Fibroblast of skin of back (primary cell): ENCODE measurements at regions not wholly inside any gene's neighbourhood (a gene's known extent, or its start where the extent isn't known, plus 50 kb on each side); places are given as distances from the start of the nearest gene placed in this dataset.

Experiments
- DNase-seq: peaks from one replicate; pipeline ENCODE4 v3.0.0-alpha.2; 2013

GRCh38 chr13:76711550-76712182, 174.5 kb downstream of the KCTD12 start:
- peak; percentile 93 for DNase-seq

- no peak for DNase-seq
These were observed 176.4 kb downstream of the KCTD12 start for GRCh38 chr13:76709851-76710250.

GRCh38 chr13:76708138-76708688, 178.0 kb downstream of the KCTD12 start:
- no peak for DNase-seq

GRCh38 chr13:76707360-76707759, 178.8 kb downstream of the KCTD12 start:
- peak; percentile 63 for DNase-seq

- DNase-seq: no peak
These were observed 182.4 kb downstream of the KCTD12 start for GRCh38 chr13:76703621-76704288.

- no peak for DNase-seq
These were observed 183.0 kb downstream of the KCTD12 start for GRCh38 chr13:76703216-76703615.

- DNase-seq: no peak
These were observed 188.9 kb downstream of the KCTD12 start for GRCh38 chr13:76697288-76697687.

GRCh38 chr13:76696370-76696769, 189.8 kb downstream of the KCTD12 start:
- DNase-seq: peak; percentile 82

GRCh38 chr13:76693086-76693485, 193.1 kb downstream of the KCTD12 start:
- DNase-seq: no peak

- DNase-seq: peak; percentile 11
These were observed 193.9 kb downstream of the KCTD12 start for GRCh38 chr13:76692346-76692745.

GRCh38 chr13:76690611-76691010, 195.6 kb downstream of the KCTD12 start:
- no peak for DNase-seq

GRCh38 chr13:76687467-76687866, 198.7 kb downstream of the KCTD12 start:
- DNase-seq: no peak

GRCh38 chr13:76685938-76686337, 200.3 kb downstream of the KCTD12 start:
- no peak for DNase-seq

- DNase-seq: no peak
These were observed 201.9 kb downstream of the KCTD12 start for GRCh38 chr13:76684336-76684735.

GRCh38 chr13:76683854-76684253, 202.4 kb downstream of the KCTD12 start:
- DNase-seq: peak; percentile 28

- DNase-seq: no peak
These were observed 203.0 kb downstream of the KCTD12 start for GRCh38 chr13:76683168-76683567.

- DNase-seq: no peak
These were observed 206.1 kb downstream of the KCTD12 start for GRCh38 chr13:76680112-76680511.

GRCh38 chr13:76677043-76677442, 209.2 kb downstream of the KCTD12 start:
- peak; percentile 13 for DNase-seq

GRCh38 chr13:76672420-76672819, 213.8 kb downstream of the KCTD12 start:
- DNase-seq: no peak

- no peak for DNase-seq
These were observed 217.5 kb downstream of the KCTD12 start for GRCh38 chr13:76668716-76669115.

- DNase-seq: no peak
These were observed 218.1 kb downstream of the KCTD12 start for GRCh38 chr13:76668141-76668540.

GRCh38 chr13:76667551-76667950, 218.7 kb downstream of the KCTD12 start:
- DNase-seq: peak; percentile 58

- DNase-seq: no peak
These were observed 222.4 kb downstream of the KCTD12 start for GRCh38 chr13:76663592-76664335.
